Esophagus squamous epithelium (tissue), 5 donors: ENCODE measurements at regions not wholly inside any gene's neighbourhood (a gene's known extent, or its start where the extent isn't known, plus 50 kb on each side); places are given as distances from the start of the nearest gene placed in this dataset.

ENCODE experiments used
- DNase-seq: peaks from one replicate; lab custom pipeline; 2025; lab: John Stamatoyannopoulos, UW
- H3K27ac ChIP-seq, 4 donors: fragments of 200-600 bp; sonication (generic); one replicate each; pipeline ENCODE4 v1.5.1; 2016 to 2019; ENCODE audit warnings: mild to moderate bottlenecking in 1 of 4
- H3K27me3 ChIP-seq, 4 donors: fragments of 200-600 bp; sonication (generic); 1 replicate in 3 of 4; 2 replicates in 1 of 4; pipeline versions ENCODE4 v1.5.1 to v1.6.0; 2017 to 2021; ENCODE audit warnings: antibody characterized with exemption in 1 of 4
- H3K36me3 ChIP-seq, 3 donors: fragments of 200-600 bp; sonication (generic); one replicate each; pipeline ENCODE4 v1.5.1; 2016 to 2019
- H3K4me1 ChIP-seq, 3 donors: fragments of 200-600 bp; sonication (generic); one replicate each; pipeline ENCODE4 v1.5.1; 2017 to 2019
- H3K4me3 ChIP-seq, 4 donors: fragments of 200-600 bp; sonication (generic); 1 replicate in 3 of 4; 2 replicates in 1 of 4; pipeline ENCODE4 v1.5.1; 2016 to 2019; ENCODE audit warnings: mild to moderate bottlenecking in 2 of 4, moderate library complexity in 1 of 4
- H3K9me3 ChIP-seq, 3 donors: fragments of 200-600 bp; sonication (generic); one replicate each; pipeline ENCODE4 v1.5.1; 2016 to 2019
- POLR2A ChIP-seq, 4 donors: fragments of 450-650 bp; IDR thresholded peaks; one replicate each; pipeline ENCODE4 v1.6.1; 2017; ENCODE audit warnings: antibody characterized with exemption in 4 of 4, mild to moderate bottlenecking in 4 of 4, moderate library complexity in 3 of 4
- WGBS, 2 donors: methylation state at CpG; one replicate each; pipeline ENCODE4 v1.1.5; 2018; 5-methylcytosine and 5-hydroxymethylcytosine counted together
- intact Hi-C: fragments of 100-400 bp; cut with DNase I; formaldehyde crosslinking; loops from one replicate; pipeline ENCODE4 v1.15.0; 2022
- TF ChIP-seq, protein P1 (sequence below), 6 experiments: fragments of 450-650 bp in 4 of 6; fragments of 200-600 bp in 2 of 6; sonication (generic) in 2 of 6; IDR thresholded peaks; one replicate each; pipeline ENCODE4 v1.5.1; 2016 to 2019; ENCODE audit warnings: antibody characterized with exemption in 6 of 6, mild to moderate bottlenecking in 4 of 6, moderate library complexity in 4 of 6
- donor health status: DM: yes; HTN: yes; CAD: no.

DNA sequence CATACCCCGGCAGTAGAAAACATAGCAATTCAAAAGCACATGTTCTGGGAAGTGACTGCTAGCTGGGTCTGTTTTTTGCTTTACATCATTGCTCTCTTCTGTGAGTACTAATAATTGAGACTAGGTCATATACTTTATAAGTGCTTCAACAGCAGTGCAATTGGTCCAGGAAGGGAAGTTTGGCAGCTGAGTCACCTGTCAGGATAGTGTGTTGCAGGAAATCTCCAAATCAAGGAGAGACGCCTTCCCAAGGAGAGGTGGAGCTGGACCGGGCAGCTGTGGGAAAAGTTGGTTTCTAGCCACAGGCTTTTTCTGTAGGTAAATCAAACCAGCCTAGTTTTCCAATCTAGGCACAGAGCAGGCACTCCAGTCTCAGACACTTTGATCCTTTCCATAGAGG is 330.1 kb downstream of the ENC1 start:
- Histone ChIP-seq H3K4me1 (no peaks in the 10 kb centered on the region), H3K9me3 (no peaks in the 10 kb centered on the region), H3K27me3 (no peaks in the 10 kb centered on the region), H3K4me3 (no peak overlapping the region), H3K36me3 (no peaks in the 10 kb centered on the region), H3K27ac (no peak overlapping the region)
- DNase-seq: no peak
- intact Hi-C loops: no loop called here
- TF ChIP-seq POLR2A (IDR thresholded peaks at IDR 0.05): no peak
- TF ChIP-seq, protein P1, sequence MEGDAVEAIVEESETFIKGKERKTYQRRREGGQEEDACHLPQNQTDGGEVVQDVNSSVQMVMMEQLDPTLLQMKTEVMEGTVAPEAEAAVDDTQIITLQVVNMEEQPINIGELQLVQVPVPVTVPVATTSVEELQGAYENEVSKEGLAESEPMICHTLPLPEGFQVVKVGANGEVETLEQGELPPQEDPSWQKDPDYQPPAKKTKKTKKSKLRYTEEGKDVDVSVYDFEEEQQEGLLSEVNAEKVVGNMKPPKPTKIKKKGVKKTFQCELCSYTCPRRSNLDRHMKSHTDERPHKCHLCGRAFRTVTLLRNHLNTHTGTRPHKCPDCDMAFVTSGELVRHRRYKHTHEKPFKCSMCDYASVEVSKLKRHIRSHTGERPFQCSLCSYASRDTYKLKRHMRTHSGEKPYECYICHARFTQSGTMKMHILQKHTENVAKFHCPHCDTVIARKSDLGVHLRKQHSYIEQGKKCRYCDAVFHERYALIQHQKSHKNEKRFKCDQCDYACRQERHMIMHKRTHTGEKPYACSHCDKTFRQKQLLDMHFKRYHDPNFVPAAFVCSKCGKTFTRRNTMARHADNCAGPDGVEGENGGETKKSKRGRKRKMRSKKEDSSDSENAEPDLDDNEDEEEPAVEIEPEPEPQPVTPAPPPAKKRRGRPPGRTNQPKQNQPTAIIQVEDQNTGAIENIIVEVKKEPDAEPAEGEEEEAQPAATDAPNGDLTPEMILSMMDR (IDR thresholded peaks at IDR 0.05): no peak
- WGBS, 2 donors: 60 to 66% methylated on average over 3 of the region's 3 CpGs

DNA sequence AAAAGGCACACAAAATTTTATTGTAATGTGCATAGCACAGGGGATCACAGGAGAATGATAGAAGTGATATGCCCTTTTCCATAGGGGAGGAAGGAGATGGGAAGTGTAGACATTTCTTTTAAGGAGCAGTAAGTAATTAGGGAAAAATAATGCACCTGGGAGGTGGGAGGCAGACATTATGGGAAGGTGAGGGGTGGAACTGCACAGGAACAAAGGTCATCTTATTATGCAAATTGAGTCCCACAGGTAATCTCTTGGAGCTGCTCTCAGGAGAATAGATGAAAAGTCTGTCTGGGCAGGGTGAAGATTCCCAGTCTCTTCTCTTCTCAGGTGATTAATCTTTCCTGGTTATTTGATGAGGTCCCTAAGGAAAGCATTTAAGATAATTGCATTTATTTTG is 331.5 kb downstream of the ENC1 start:
- Histone ChIP-seq H3K4me3 (no peak overlapping the region), H3K27me3 (no peaks in the 10 kb centered on the region), H3K27ac (no peak overlapping the region), H3K4me1 (no peaks in the 10 kb centered on the region), H3K36me3 (no peaks in the 10 kb centered on the region), H3K9me3 (no peaks in the 10 kb centered on the region)
- DNase-seq: no peak
- intact Hi-C loops: no loop called here
- TF ChIP-seq, protein P1 (IDR thresholded peaks at IDR 0.05): no peak
- TF ChIP-seq POLR2A (IDR thresholded peaks at IDR 0.05): no peak

DNA sequence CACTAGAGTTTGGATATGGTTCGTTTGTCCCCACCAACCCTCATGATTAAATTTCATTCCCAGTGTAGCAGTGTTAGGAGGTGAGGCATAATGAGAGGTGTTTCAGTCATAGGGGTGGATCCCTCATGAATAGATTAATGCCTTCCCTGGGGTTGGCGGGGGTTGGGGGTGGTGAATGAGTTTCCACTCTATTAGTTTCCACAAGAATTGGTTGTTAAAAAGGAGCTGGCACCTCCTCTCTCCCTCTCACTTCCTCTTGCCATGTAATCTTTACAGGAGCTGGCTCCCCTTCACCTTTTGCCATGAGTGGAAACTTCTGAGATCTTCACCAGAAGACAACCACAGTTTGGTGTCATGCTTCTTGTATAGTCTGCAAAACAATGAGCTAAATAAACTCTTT is 333.7 kb downstream of the ENC1 start:
- intact Hi-C loops: no loop called here

DNA sequence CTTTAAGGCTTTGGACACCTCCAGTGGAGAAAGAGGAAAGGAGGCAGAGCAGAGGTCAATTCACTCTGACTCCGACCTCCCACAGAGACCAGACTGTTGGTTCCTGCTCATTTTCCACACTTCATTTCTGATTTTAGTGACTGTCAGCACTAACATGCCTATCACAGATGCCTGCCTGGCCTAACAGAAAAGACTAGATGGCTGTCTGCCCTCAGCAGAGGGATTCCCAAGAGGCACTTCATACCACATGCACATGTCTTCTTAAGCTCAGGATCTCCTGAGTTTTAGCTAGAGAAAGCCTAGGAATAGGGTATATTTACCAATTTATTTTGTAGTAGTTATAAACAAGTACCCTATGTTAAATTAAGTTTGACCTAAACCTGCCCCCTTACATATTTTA is 336.0 kb downstream of the ENC1 start:
- TF ChIP-seq, protein P1 (IDR thresholded peaks at IDR 0.05): no peak
- no peak for TF ChIP-seq POLR2A (IDR thresholded peaks at IDR 0.05)
- 80 to 100% methylated on average over 1 of the region's 1 CpG for WGBS, 2 donors
- intact Hi-C loops: no loop called here
- Histone ChIP-seq H3K4me1 (no peaks in the 10 kb centered on the region), H3K4me3 (no peak overlapping the region), H3K27me3 (no peaks in the 10 kb centered on the region), H3K27ac (no peak overlapping the region), H3K36me3 (no peaks in the 10 kb centered on the region), H3K9me3 (no peaks in the 10 kb centered on the region)
- DNase-seq: no peak

More for the DNA sequence above, 333.7 kb downstream of the ENC1 start:
- WGBS, 2 donors: 50 to 57% methylated on average over 2 of the region's 2 CpGs
- Histone ChIP-seq H3K4me1 (no peaks in the 10 kb centered on the region), H3K27me3 (no peaks in the 10 kb centered on the region), H3K9me3 (no peaks in the 10 kb centered on the region), H3K36me3 (no peaks in the 10 kb centered on the region), H3K4me3 (no peak overlapping the region), H3K27ac (no peak overlapping the region)
- TF ChIP-seq, protein P1 (IDR thresholded peaks at IDR 0.05): no peak
- no peak for TF ChIP-seq POLR2A (IDR thresholded peaks at IDR 0.05)
- DNase-seq: no peak

DNA sequence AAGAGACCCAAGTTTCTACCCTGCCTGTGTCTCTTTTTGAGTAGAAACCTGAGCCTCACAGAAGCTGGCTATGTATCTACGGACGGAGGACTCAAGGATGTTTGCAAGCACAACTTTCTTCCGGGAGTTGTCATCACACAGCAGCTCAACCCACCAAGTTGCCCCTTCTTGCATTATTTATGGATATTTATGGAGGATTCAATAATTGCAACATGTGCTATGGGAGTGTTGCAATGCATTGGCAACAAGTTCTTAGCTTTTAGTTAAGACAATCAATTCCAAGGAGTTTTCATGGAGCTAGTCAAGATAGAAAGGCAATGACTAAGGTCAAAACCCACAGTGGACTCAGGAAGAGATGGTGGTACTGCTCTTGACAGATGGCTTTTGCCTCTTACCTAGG is 336.9 kb downstream of the ENC1 start:
- TF ChIP-seq POLR2A (IDR thresholded peaks at IDR 0.05): no peak
- TF ChIP-seq, protein P1 (IDR thresholded peaks at IDR 0.05): no peak
- Histone ChIP-seq H3K9me3 (no peaks in the 10 kb centered on the region), H3K4me3 (no peak overlapping the region), H3K4me1 (no peaks in the 10 kb centered on the region), H3K27me3 (no peaks in the 10 kb centered on the region), H3K27ac (no peak overlapping the region), H3K36me3 (no peaks in the 10 kb centered on the region)
- 87 to 92% methylated on average over 3 of the region's 3 CpGs for WGBS, 2 donors
- intact Hi-C loops: no loop called here
- DNase-seq: no peak
